GM12891 (cell line): ENCODE measurements at regions not wholly inside any gene's neighbourhood (a gene's known extent, or its start where the extent isn't known, plus 50 kb on each side); places are given as distances from the start of the nearest gene placed in this dataset.

Experiments used
- PAX5 ChIP-seq: IDR thresholded peaks from 2 replicates; pipeline ENCODE4 v1.6.1; 2011; ENCODE audit warnings: low read length, moderate library complexity, mild to moderate bottlenecking; ENCODE audit not compliant: insufficient read depth, severe bottlenecking
- POLR2A ChIP-seq: IDR thresholded peaks from 2 replicates; pipeline ENCODE4 v1.6.1; 2011; ENCODE audit warnings: low read depth, low read length, control low read depth
- POLR2AphosphoS5 ChIP-seq: IDR thresholded peaks from 2 replicates; pipeline ENCODE4 v1.6.1; 2011; ENCODE audit warnings: low read depth, low read length, control low read depth
- SPI1 ChIP-seq: IDR thresholded peaks from 2 replicates; pipeline ENCODE4 v1.6.1; 2011; ENCODE audit warnings: low read depth, low read length, control low read depth
- TAF1 ChIP-seq: IDR thresholded peaks from 2 replicates; pipeline ENCODE4 v1.6.1; 2011; ENCODE audit warnings: low read depth, low read length, control low read depth

GRCh38 chr6:9173229-9173628, 737.9 kb upstream of the SLC35B3 start:
- TF ChIP-seq PAX5 (no peak), POLR2A (no peak), SPI1 (no peak), POLR2AphosphoS5 (no peak), TAF1 (no peak)
